ENCODE measurements at regions not wholly inside any gene's neighbourhood (a gene's known extent, or its start where the extent isn't known, plus 50 kb on each side); places are given as distances from the start of the nearest gene placed in this dataset.

- Mint-ChIP-seq H3K27ac (ENCODE audit: low read depth, unreplicated experiment) (no peak overlapping the region), H3K36me3 (ENCODE audit: insufficient read depth, unreplicated experiment) (no peaks in the 10 kb centered on the region), H3K4me1 (ENCODE audit: insufficient read depth, unreplicated experiment) (no peaks in the 10 kb centered on the region), H3K4me3 (ENCODE audit: unreplicated experiment) (no peak overlapping the region), H3K27me3 (ENCODE audit: insufficient read depth, unreplicated experiment) (no peaks in the 10 kb centered on the region), H3K9me3 (ENCODE audit: unreplicated experiment) (no peaks in the 10 kb centered on the region)
- no TSS peak for BruUV-seq (replicated peaks)
- no peak for DNase-seq (ENCODE audit: unreplicated experiment)
- TF ChIP-seq, protein P1, sequence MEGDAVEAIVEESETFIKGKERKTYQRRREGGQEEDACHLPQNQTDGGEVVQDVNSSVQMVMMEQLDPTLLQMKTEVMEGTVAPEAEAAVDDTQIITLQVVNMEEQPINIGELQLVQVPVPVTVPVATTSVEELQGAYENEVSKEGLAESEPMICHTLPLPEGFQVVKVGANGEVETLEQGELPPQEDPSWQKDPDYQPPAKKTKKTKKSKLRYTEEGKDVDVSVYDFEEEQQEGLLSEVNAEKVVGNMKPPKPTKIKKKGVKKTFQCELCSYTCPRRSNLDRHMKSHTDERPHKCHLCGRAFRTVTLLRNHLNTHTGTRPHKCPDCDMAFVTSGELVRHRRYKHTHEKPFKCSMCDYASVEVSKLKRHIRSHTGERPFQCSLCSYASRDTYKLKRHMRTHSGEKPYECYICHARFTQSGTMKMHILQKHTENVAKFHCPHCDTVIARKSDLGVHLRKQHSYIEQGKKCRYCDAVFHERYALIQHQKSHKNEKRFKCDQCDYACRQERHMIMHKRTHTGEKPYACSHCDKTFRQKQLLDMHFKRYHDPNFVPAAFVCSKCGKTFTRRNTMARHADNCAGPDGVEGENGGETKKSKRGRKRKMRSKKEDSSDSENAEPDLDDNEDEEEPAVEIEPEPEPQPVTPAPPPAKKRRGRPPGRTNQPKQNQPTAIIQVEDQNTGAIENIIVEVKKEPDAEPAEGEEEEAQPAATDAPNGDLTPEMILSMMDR (IDR thresholded peaks at IDR 0.05; ENCODE audit: unreplicated experiment): no peak
- intact Hi-C loops (cut with micrococcal nuclease): no loop called here
- ChIA-PET CTCF (interaction anchor here (1.1 kb wide), 1 partner anchor 10 kb away, joined by 4 read pairs; no protein-coding TSS in a partner anchor), POLR2A (interaction anchor here (0.9 to 2.0 kb wide), 3 partner anchors 9 to 13 kb away, joined by 3 to 12 read pairs (median 4); no protein-coding TSS in a partner anchor)
Measured at GRCh38 chr1:232269988-232270387, 359.9 kb downstream of the SIPA1L2 start.

- TF ChIP-seq, protein P1 (IDR thresholded peaks at IDR 0.05; ENCODE audit: unreplicated experiment): no peak
- POLR2A ChIA-PET: no interaction called here
- Mint-ChIP-seq H3K9me3 (ENCODE audit: unreplicated experiment) (no peaks in the 10 kb centered on the region), H3K27me3 (ENCODE audit: insufficient read depth, unreplicated experiment) (no peaks in the 10 kb centered on the region), H3K4me1 (ENCODE audit: insufficient read depth, unreplicated experiment) (peaks cover 6% of the 10 kb centered on the region), H3K4me3 (ENCODE audit: unreplicated experiment) (no peak overlapping the region), H3K27ac (ENCODE audit: low read depth, unreplicated experiment) (no peak overlapping the region), H3K36me3 (ENCODE audit: insufficient read depth, unreplicated experiment) (no peaks in the 10 kb centered on the region)
- CTCF ChIA-PET: interaction anchor here (0.9 to 1.1 kb wide), 2 partner anchors 11 to 67 kb away, joined by 3 read pairs; no protein-coding TSS in a partner anchor
- no TSS peak for BruUV-seq (replicated peaks)
- intact Hi-C loops (cut with micrococcal nuclease): no loop called here
- no peak for DNase-seq (ENCODE audit: unreplicated experiment)
Measured at GRCh38 chr1:232267837-232268598, 361.9 kb downstream of the SIPA1L2 start.

DNA sequence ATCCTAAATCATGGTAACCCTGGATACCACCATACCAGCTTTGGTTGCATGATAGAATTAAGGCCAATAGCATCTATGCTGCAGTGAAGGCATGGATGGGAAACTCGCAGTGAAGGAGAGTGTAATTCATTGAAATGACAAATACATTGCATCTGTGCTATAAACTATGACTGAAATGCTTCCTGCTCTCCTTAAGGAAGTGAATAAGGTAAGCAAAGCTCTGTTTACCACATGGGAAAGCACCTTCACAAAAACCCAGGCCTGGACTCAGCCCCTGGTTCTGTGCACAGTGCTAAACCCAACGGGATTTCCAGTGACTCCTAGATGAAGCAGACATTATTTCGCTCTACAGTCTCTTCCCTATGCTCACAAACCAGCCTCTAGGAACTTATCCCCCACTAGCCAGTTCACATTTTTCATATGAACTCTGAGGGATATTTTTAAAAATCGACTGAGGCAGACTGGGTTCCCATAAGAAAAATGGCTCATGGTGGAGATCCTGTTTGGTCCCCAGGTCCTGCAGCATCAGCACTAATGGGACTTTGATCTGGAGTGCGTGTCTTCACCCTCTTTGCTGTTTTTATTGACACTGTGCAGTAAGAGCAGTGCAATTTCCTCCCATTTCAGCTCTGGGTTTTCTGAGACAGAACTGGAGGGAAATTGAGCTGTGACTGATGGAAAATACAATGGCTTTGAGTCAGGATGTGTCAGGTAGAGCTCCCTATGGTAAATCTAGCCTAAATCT lies 362.7 kb downstream of the SIPA1L2 start:
- Mint-ChIP-seq H3K27ac (ENCODE audit: low read depth, unreplicated experiment) (no peak overlapping the region), H3K27me3 (ENCODE audit: insufficient read depth, unreplicated experiment) (no peaks in the 10 kb centered on the region), H3K4me1 (ENCODE audit: insufficient read depth, unreplicated experiment) (peaks cover 6% of the 10 kb centered on the region), H3K36me3 (ENCODE audit: insufficient read depth, unreplicated experiment) (no peaks in the 10 kb centered on the region), H3K9me3 (ENCODE audit: unreplicated experiment) (no peaks in the 10 kb centered on the region), H3K4me3 (ENCODE audit: unreplicated experiment) (no peak overlapping the region)
- no peak for DNase-seq (ENCODE audit: unreplicated experiment)
- TF ChIP-seq, protein P1 (IDR thresholded peaks at IDR 0.05; ENCODE audit: unreplicated experiment): no peak
- CTCF ChIA-PET: interaction anchor here (0.9 to 1.1 kb wide), 4 partner anchors 10 to 68 kb away, joined by 3 read pairs; no protein-coding TSS in a partner anchor
- no TSS peak for BruUV-seq (replicated peaks)
- POLR2A ChIA-PET: no interaction called here
- intact Hi-C loops (cut with micrococcal nuclease): no loop called here

- Mint-ChIP-seq H3K4me1 (ENCODE audit: insufficient read depth, unreplicated experiment) (peaks cover 16% of the 10 kb centered on the region), H3K36me3 (ENCODE audit: insufficient read depth, unreplicated experiment) (no peaks in the 10 kb centered on the region), H3K27me3 (ENCODE audit: insufficient read depth, unreplicated experiment) (no peaks in the 10 kb centered on the region), H3K9me3 (ENCODE audit: unreplicated experiment) (no peaks in the 10 kb centered on the region), H3K4me3 (ENCODE audit: unreplicated experiment) (no peak overlapping the region), H3K27ac (ENCODE audit: low read depth, unreplicated experiment) (no peak overlapping the region)
- TF ChIP-seq, protein P1 (IDR thresholded peaks at IDR 0.05; ENCODE audit: unreplicated experiment): no peak
- ChIA-PET POLR2A (interaction anchor here (0.6 kb wide), 1 partner anchor 318 kb away, joined by 3 read pairs; no protein-coding TSS in a partner anchor), CTCF (interaction anchor here (0.8 to 1.3 kb wide), 2 partner anchors 13 to 42 kb away, joined by 3 to 5 read pairs; no protein-coding TSS in a partner anchor)
- intact Hi-C loops (cut with micrococcal nuclease): no loop called here
- no peak for DNase-seq (ENCODE audit: unreplicated experiment)
- BruUV-seq (replicated peaks): no TSS peak
Measured at GRCh38 chr1:232263452-232263851, 366.5 kb downstream of the SIPA1L2 start.

Measured in MCF 10A (cell line).